ENCODE measurements at regions not wholly inside any gene's neighbourhood (a gene's known extent, or its start where the extent isn't known, plus 50 kb on each side); places are given as distances from the start of the nearest gene placed in this dataset.
A peak's percentile ranks its signal among the peaks of the same experiment; 100 is the strongest.
"Not testable (repeated sequence)": the region's sequence is repeated elsewhere in the genome, so short reads cannot be mapped to it uniquely, and the experiment has no call there.

DNA sequence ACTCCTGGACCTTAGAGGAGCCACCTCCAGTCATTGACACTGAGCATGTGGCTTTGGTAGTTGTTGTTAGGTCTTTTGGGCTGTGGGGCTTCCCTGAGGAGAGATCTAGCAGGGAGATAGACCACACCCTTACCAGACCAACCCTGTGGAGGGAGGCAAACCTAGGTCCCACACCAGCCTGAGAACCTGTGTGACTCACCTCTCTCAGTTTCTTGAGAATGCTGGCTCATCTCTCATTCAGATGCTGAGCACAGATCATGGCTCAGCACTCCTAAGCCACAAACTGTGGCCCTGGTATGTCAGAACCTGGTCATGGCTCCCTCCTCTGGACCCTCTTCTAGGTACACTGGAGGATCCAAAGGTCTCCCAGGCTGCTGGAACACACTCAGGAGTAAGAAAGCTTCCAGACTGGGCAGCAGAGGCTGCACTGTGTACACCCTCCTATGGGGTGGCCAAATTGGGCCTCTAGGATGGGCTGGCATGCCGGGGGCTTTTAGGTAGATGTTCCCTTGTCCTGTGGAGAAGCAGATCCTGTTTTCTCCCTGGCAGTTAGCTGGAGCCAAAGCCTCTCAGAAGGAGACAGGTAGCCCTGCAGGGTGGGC, 1294.5 kb downstream of the KHDRBS2 start:
- DNase-seq, result no peak
- in situ Hi-C loops (cut with MboI; ENCODE audit: low pct_unique_long_range_greater_than_20kb, low sequenced_read_pairs), result no loop called here

DNA sequence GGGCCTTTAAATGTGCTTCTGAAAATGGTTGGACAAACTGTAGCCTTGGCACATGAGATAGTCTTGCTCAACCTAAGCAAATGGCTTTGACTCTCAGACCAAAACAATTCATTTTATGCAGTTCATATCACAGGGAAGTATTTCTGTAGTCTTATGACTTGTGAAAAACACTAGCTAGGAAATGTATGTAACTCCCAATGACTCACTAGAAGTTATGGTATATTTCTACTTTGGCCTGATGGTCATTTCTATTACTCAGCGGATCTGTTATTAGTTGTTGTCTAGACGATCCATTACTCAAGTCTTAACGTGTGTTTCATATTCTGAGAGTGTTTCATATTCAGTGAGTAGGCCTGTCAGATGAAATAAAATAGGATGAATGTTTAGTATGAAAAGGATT, 1333.5 kb downstream of the KHDRBS2 start:
- in situ Hi-C loops (cut with MboI; ENCODE audit: low pct_unique_long_range_greater_than_20kb, low sequenced_read_pairs), result no loop called here
- no peak for DNase-seq

DNA sequence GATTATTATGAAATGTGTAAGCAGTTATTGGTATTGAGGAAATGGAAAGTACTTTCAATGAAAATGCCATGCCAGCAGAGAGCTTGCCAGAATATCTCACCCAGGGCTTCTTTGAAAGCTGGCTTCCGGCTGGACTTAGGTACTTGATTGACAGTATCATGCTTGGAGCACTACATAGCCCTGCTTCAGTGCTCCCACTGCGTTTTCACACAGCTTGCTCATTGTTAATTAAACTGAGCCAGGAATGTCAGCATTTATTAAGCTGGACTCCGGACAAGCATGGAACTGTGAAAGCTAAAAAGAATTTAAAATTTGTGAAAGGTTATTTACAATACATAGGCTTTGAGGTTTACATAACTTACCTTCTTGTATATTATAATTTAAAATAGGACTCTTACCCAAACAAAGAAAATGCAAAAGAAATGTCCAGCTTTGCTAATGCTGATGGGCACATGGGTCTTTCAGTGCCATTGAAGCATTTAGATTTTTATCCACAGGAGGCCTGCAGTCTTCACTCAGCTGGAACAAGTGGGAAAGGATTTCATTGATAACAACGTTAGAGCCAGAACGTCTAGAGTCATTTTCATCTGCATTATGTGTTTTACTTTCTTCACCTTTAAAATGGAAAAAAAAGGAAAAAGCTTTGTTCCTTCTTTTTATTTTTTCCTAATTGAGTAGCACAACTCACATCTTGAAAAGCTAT, 1335.7 kb downstream of the KHDRBS2 start:
- not testable (repeated sequence) for DNase-seq

DNA sequence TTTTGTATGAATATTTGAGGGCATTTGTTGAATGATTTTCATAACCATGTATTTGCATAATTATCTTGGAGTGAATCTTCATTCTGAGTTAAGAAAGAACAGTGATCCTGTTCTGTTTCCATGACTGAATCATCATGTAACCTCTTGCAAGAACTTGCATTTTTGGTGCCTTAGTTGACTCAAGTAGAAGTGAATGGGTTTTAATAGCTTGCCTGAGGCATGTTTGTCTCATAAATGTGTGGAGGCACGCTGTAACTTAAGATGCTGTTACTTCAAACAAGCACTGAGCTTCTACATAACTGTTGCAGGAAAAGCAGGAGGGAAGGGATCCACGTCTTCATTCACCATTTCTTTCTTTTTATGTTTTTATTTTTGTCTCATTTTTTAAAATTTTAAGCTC, 1338.6 kb downstream of the KHDRBS2 start:
- in situ Hi-C loops (cut with MboI; ENCODE audit: low pct_unique_long_range_greater_than_20kb, low sequenced_read_pairs); DNase-seq: not testable (repeated sequence)

More for the DNA sequence above, 1335.7 kb downstream of the KHDRBS2 start:
- in situ Hi-C loops (cut with MboI; ENCODE audit: low pct_unique_long_range_greater_than_20kb, low sequenced_read_pairs), result not testable (repeated sequence)

DNA sequence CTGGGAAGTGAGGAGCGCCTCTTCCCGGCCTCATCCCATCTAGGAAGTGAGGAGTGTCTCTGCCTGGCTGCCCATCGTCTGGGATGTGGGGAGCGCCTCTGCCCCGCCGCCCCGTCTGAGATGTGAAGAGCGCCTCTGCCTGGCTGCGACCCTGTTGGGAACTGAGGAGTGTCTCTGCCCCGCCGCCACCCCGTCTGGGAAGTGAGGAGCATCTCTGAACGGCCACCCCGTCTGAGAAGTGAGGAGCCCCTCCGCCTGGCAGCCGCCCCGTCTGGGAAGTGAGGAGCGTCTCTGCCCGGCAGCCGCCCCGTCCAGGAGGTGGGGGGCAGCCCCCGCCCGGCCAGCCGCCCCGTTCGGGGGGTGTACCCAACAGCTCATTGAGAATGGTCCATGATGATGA, 1341.2 kb downstream of the KHDRBS2 start:
- in situ Hi-C loops (cut with MboI; ENCODE audit: low pct_unique_long_range_greater_than_20kb, low sequenced_read_pairs); DNase-seq: not testable (repeated sequence)

DNA sequence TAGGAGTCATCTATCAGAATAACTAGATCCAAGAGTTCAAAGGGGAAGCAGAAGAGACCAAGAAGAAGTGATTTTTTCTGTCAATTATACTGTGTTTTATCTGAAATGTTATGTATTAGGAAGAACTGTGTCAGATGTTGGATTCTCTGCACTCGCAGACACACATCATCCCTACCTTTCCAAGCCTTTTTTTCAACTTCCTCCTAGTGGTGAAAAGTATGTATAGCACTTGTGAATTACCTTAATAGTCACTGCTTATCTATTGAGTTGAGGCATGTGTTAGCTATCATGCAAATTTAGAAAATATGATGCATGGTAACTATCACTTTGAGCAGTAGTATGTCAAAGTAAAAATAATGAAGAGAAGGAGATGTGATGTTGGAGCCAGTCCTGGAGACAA, 1350.1 kb downstream of the KHDRBS2 start:
- peak; percentile 1 for DNase-seq
- in situ Hi-C loops (cut with MboI; ENCODE audit: low pct_unique_long_range_greater_than_20kb, low sequenced_read_pairs), result not testable (repeated sequence)

DNA sequence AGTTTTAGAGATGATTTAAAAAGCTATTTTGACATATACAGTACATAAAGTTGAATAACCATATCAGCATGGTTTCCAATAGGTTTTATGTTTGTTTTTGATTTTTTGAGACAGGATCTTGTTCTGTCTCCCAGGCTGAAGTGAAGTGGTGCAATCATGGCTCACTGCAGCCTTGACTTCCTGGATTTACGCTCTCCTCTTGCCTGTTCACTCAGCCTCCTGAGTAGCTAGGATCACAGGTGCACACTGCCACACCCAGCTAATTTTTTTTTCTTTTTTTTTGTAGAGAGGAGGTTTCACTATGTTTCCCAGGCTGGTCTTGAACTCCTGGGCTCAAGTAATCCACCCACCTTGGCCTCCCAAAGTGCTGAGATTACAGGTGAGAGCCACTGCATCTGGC, 1366.4 kb downstream of the KHDRBS2 start:
- in situ Hi-C loops (cut with MboI; ENCODE audit: low pct_unique_long_range_greater_than_20kb, low sequenced_read_pairs); DNase-seq: not testable (repeated sequence)

DNA sequence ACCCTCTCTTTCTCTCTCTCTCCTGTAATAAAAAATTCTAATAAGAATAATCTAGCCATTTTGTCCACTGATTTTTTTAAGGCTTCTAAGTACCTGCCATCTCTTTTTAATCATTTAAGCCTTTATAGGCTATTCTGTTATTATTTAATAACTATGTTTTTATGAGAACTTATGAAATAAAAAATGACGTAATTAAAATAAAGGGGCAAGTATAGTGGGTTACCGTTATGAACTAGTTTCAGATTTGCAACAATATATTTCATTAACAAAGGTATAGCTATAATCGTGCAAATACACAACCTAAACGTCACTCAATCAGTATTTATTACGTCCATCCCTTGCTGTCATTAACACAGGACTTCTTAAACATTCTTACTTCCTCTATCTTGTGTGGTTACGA, 1382.2 kb downstream of the KHDRBS2 start:
- in situ Hi-C loops (cut with MboI; ENCODE audit: low pct_unique_long_range_greater_than_20kb, low sequenced_read_pairs); DNase-seq: not testable (repeated sequence)

DNA sequence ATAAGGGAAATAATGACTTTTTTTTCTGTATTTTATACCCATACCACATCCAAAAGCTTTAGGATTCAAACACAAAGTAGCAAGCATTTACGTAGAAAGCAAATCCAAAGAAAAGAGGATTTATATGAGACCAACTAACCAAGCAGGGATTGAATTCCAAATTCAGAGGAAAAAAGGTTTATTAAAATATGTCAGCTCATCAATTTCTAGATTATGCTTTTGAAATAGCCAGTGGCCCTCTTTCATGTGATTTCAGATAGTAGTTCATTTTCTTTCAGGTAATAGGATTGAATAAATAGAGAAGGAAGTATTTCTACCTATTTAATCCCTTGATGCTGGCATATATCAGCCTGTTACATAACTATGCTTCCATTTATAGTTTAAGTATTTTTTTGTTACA, 1392.7 kb downstream of the KHDRBS2 start:
- in situ Hi-C loops (cut with MboI; ENCODE audit: low pct_unique_long_range_greater_than_20kb, low sequenced_read_pairs); DNase-seq: not testable (repeated sequence)

DNA sequence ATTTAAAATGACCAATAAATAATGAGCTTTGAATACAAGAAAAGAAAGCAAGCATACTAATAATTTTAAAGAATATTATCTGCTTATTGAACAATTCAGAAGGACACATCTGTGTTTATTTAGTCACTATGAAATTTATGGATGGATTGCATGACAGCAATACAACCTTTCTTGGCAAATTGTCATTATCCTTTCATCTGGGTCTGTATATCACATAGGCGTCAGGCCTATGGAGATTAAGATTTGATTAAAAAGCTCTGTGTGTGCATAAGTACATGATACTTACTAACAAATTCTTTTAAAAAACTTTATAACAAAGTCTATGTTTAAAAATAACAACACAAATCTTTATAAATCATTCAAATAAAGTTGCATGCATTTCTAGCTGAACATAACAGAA, 1394.4 kb downstream of the KHDRBS2 start:
- in situ Hi-C loops (cut with MboI; ENCODE audit: low pct_unique_long_range_greater_than_20kb, low sequenced_read_pairs), result no loop called here
- no peak for DNase-seq

DNA sequence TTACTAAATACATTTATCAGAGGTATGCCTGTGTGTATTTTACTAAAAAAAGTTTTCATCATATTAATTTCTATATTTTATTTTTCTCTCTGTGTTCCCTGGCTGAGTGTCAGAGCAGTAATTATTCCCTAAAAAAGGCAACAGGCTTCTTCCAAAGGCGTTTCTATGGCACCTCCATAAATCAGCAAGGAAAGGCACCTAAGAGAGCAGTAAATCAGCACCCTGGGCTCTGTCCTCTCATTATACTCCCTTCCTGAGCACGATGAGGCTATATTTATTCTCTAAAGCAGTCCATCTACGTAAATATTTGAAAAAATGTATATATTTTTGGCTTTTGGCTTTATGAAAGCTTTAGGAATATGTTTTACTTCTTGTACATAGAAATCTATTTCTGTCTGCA, 1408.6 kb downstream of the KHDRBS2 start:
- in situ Hi-C loops (cut with MboI; ENCODE audit: low pct_unique_long_range_greater_than_20kb, low sequenced_read_pairs); DNase-seq: not testable (repeated sequence)

DNA sequence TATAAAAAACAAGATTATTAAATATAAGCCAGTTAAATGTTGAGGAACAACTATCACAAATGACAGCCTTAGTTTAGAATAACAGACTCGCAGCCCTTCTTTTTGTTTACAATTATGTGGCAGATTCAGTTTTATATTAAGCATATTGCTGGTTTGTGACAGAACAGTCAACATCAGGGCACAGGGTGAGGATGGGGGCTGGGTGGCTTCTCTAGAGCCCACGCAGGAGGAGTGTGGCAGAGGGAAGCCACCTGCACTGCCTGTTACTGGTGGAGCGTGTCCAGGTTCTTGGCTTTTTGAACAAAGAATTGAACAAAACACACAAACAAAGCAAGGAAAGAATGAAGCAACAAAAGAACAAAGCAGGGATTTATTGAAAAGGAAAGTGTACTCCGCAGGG, 1415.2 kb downstream of the KHDRBS2 start:
- in situ Hi-C loops (cut with MboI; ENCODE audit: low pct_unique_long_range_greater_than_20kb, low sequenced_read_pairs); DNase-seq: not testable (repeated sequence)

DNA sequence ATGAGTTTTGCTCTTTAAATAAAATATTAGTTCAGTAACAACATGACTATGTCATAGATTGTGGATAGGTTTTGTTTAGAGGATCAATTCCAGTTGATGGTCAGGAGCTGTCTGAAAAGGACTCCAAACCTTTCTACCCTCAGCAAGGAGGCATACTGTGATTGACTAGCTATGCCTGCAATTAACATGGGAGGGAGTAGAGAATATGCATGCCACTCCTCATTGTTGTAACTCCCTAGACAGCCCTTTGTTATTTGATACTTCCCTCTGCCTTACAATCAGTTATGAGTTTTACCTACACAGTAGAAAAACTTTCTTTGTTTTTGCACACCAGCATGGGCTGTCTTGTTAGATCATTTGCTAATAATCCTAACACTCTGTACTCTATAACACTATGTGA, 1418.5 kb downstream of the KHDRBS2 start:
- in situ Hi-C loops (cut with MboI; ENCODE audit: low pct_unique_long_range_greater_than_20kb, low sequenced_read_pairs), result no loop called here
- DNase-seq, result no peak

DNA sequence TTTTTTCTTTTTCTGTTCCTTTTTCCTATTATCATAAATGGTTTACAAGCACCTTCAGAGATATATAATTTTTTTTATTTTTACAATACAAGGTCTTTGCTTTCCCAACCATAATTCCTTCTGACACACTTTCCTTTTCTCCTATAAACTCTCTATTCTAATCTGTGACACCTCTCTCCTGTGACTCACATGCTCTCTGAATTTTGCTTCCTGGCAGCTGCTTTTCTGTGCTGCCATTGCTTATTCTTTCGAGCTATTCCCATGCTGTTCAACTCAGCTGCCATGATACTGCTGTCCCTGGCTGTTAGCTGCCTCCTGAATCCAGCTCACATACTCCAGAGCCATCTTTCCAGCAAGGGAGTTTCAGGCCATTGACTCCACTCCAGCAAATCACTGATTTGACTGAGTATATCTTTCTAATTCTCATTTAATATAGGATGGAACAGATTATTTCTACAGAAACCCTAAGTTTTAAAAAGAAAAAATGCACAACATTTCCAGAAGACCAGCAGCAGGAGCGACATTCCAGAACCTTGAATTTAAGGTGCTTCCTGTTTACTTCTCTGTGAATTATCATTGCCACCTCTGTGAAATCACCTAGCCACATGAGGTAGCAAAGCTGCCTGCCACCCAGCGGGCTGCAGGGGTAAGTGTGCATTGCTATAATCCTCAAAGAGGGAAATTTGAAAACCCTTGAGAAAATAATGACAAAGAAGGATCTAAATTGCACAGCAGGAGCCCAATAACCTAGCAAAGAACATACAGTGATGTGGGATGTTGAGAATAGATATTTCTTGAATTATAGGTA, 1442.6 kb downstream of the KHDRBS2 start:
- DNase-seq; in situ Hi-C loops (cut with MboI; ENCODE audit: low pct_unique_long_range_greater_than_20kb, low sequenced_read_pairs): not testable (repeated sequence)

DNA sequence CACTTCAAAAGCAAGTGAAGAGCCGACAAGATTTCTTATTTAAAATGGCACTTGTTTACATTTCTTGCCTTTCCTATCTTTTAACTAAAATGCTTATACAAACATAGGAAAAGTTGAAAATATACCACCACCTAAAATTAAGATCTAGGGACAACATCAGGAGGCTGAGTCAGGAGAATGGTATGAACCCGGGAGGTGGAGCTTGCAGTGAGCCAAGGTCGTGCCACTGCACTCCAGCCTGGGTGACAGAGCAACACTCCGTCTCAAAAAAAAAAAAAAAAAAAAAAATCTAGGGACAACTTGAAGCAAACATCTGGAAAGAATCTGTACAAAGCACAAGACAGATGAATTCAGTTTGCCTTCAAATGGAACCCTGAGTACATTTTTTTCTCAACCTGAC, 1455.3 kb downstream of the KHDRBS2 start:
- DNase-seq; in situ Hi-C loops (cut with MboI; ENCODE audit: low pct_unique_long_range_greater_than_20kb, low sequenced_read_pairs): not testable (repeated sequence)

DNA sequence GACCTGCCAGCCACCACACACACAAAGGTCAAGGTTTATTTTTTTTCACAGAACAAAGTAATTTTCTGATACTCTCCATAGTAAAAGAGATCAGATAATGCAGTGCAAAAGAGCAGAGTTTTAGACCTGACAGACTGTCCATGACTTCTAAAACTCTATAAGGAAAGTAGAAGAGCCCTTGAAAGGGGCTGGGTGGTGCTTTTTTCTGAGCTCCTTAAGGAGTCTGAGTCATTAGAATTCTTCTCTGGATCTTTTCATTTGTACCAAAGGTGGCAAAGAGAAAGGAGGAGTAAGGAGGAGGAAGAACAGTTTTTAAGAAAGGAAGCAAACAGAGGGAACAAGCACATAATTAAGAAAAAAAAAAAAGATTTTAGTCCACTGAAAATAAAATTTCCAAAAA, 1463.4 kb downstream of the KHDRBS2 start:
- in situ Hi-C loops (cut with MboI; ENCODE audit: low pct_unique_long_range_greater_than_20kb, low sequenced_read_pairs); DNase-seq: not testable (repeated sequence)

DNA sequence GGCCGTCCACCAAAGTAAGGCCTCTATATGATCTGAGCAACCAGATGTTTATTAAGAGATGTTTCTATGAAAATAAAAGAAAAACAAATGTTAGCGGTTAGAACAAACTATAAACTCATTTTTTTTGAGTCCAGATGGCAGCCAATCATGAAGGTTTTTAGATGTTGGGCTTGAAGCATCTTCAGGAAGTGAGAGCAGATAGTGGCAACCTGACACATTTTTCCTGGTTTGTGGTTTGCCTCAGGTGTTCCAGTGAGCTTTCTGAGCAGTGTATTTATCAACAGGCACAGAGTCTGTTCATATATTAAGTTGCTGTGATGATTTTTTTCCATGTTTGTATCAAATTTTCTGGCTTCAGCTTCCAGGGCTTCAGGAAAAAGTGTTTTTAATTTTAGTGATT, 1468.0 kb downstream of the KHDRBS2 start:
- in situ Hi-C loops (cut with MboI; ENCODE audit: low pct_unique_long_range_greater_than_20kb, low sequenced_read_pairs); DNase-seq: not testable (repeated sequence)

DNA sequence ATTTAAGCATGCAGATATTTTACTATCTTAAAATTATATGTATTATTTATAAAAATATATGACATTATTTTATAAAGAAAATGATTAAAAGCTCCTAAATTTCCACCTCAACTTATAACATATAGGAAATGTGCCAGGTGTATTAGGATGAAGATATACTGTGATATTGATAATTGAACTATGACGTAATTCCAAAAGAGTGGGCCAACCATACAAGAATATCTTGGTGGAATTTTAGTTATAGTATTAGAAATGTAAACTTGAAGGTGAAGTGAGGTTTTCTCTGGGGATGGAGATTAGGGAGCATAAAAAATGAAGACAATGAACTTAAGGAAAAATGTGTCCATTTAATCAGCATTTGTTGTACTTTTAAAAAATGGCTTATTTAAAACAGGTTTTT, 1471.2 kb downstream of the KHDRBS2 start:
- DNase-seq; in situ Hi-C loops (cut with MboI; ENCODE audit: low pct_unique_long_range_greater_than_20kb, low sequenced_read_pairs): not testable (repeated sequence)

DNA sequence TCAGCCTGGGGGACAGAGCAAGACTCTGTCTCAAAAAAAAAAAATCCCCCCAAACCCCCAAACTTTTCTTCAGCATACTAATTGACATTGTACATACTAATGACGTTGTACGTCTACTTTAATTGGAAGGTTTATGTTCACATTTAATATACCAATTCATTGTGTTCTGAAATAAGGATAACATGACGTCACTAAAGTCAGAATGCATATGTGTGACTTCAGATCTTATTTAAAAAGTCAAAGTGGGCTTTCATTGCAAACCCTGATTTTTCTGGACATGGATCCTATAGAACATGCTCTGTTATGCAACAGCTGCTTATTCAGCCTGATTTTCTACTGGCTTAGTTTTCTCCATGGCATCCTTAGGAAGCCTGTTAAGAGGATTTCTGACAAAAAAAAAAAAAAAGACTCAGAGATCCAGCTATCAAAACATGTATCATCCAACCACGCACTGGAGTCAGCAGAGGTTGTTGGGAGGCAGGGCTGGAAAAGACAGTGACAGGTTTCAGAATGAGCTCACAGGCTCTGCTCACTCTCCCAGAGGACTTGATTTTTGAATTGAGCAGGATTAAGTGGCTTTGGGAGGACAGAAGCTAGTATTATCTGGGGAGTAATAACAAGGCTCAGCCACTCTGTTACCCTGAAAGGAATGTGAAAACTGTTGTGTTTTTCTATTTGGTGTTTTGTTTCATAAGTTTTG, 1472.0 kb downstream of the KHDRBS2 start:
- in situ Hi-C loops (cut with MboI; ENCODE audit: low pct_unique_long_range_greater_than_20kb, low sequenced_read_pairs); DNase-seq: not testable (repeated sequence)
